Nephron progenitor cell (in vitro differentiated cells): ENCODE measurements at regions not wholly inside any gene's neighbourhood (a gene's known extent, or its start where the extent isn't known, plus 50 kb on each side); places are given as distances from the start of the nearest gene placed in this dataset.
"Not testable (repeated sequence)": the region's sequence is repeated elsewhere in the genome, so short reads cannot be mapped to it uniquely, and the experiment has no call there.

Source experiments
- DNase-seq: peaks from one replicate; pipeline ENCODE4 v3.0.0; 2021
- H3K27ac Mint-ChIP-seq: 2 replicates; pipeline ENCODE4 v1.8.0; 2021; ENCODE audit warnings: mild to moderate bottlenecking, moderate library complexity, mixed read lengths
- H3K27me3 Mint-ChIP-seq: 2 replicates; pipeline ENCODE4 v1.8.0; 2021; ENCODE audit warnings: mild to moderate bottlenecking, low read depth, mixed read lengths; ENCODE audit not compliant: poor library complexity
- H3K36me3 Mint-ChIP-seq: 2 replicates; pipeline ENCODE4 v1.8.0; 2021; ENCODE audit warnings: low read depth, mixed read lengths
- H3K4me1 Mint-ChIP-seq: 2 replicates; pipeline ENCODE4 v1.8.0; 2021; ENCODE audit warnings: mixed read lengths
- H3K4me3 Mint-ChIP-seq: 2 replicates; pipeline ENCODE4 v1.8.0; 2021; ENCODE audit warnings: mild to moderate bottlenecking, moderate library complexity, mixed read lengths
- H3K9me3 Mint-ChIP-seq: 2 replicates; pipeline ENCODE4 v1.8.0; 2021; ENCODE audit warnings: mild to moderate bottlenecking, moderate library complexity, mixed read lengths
- CTCF ChIP-seq: fragments of 200-600 bp; sonication (generic); IDR thresholded peaks from 2 replicates; pipeline ENCODE4 v1.5.0; 2021; ENCODE audit warnings: antibody characterized with exemption

GRCh38 chrX:47723689-47724088 lies 64.7 kb upstream of the UXT start:
- no peak overlapping the region for H3K27ac Mint-ChIP-seq
- peaks cover 79% of the 10 kb centered on the region for H3K9me3 Mint-ChIP-seq
- peaks cover 13% of the 10 kb centered on the region for H3K27me3 Mint-ChIP-seq
- H3K4me1 Mint-ChIP-seq = no peaks in the 10 kb centered on the region
- no peak for TF ChIP-seq CTCF
- DNase-seq = no peak
- no peak overlapping the region for H3K4me3 Mint-ChIP-seq
- H3K36me3 Mint-ChIP-seq = no peaks in the 10 kb centered on the region

GRCh38 chrX:47723083-47723482 lies 64.1 kb upstream of the UXT start:
- H3K27ac Mint-ChIP-seq = no peak overlapping the region
- no peak for DNase-seq
- peaks cover 13% of the 10 kb centered on the region for H3K27me3 Mint-ChIP-seq
- no peaks in the 10 kb centered on the region for H3K4me1 Mint-ChIP-seq
- no peak for TF ChIP-seq CTCF
- peaks cover 85% of the 10 kb centered on the region for H3K9me3 Mint-ChIP-seq
- no peaks in the 10 kb centered on the region for H3K36me3 Mint-ChIP-seq
- no peak overlapping the region for H3K4me3 Mint-ChIP-seq

- Mint-ChIP-seq H3K36me3 (no peaks in the 10 kb centered on the region), H3K9me3 (peaks cover 80% of the 10 kb centered on the region), H3K4me3 (no peak overlapping the region), H3K27ac (no peak overlapping the region), H3K4me1 (no peaks in the 10 kb centered on the region), H3K27me3 (peaks cover 13% of the 10 kb centered on the region)
- TF ChIP-seq CTCF = no peak
- no peak for DNase-seq
These were observed 63.3 kb upstream of the UXT start for GRCh38 chrX:47722260-47722659.

GRCh38 chrX:47715078-47715477 lies 56.1 kb upstream of the UXT start:
- DNase-seq, H3K36me3 Mint-ChIP-seq, H3K4me1 Mint-ChIP-seq, H3K27me3 Mint-ChIP-seq, H3K4me3 Mint-ChIP-seq, H3K27ac Mint-ChIP-seq: not testable (repeated sequence)
- H3K9me3 Mint-ChIP-seq = peaks cover 62% of the 10 kb centered on the region

GRCh38 chrX:47712675-47713074 lies 53.7 kb upstream of the UXT start:
- Mint-ChIP-seq H3K9me3 (peaks cover 52% of the 10 kb centered on the region), H3K4me1 (peaks cover 19% of the 10 kb centered on the region)
- not testable (repeated sequence) for DNase-seq, H3K4me3 Mint-ChIP-seq, H3K27ac Mint-ChIP-seq, H3K27me3 Mint-ChIP-seq, H3K36me3 Mint-ChIP-seq

- Mint-ChIP-seq H3K4me3 (no peak overlapping the region), H3K9me3 (peaks cover 58% of the 10 kb centered on the region), H3K27me3 (peaks cover 2% of the 10 kb centered on the region), H3K36me3 (no peaks in the 10 kb centered on the region), H3K27ac (no peak overlapping the region), H3K4me1 (peaks cover 42% of the 10 kb centered on the region)
- TF ChIP-seq CTCF = no peak
- DNase-seq = no peak
These were observed 51.3 kb upstream of the UXT start for GRCh38 chrX:47710252-47710651.
